KMS-11 (cell line): ENCODE measurements at regions not wholly inside any gene's neighbourhood (a gene's known extent, or its start where the extent isn't known, plus 50 kb on each side); places are given as distances from the start of the nearest gene placed in this dataset.

ENCODE experiments used
- H2AFZ ChIP-seq: fragments of 200-600 bp; sonication (generic); 2 replicates; pipeline ENCODE4 v1.6.1; 2016; ENCODE audit warnings: antibody characterized with exemption, mixed run types, low read depth
- H3K27ac ChIP-seq: fragments of 200-600 bp; sonication (generic); 2 replicates; pipeline ENCODE4 v1.6.1; 2016; ENCODE audit warnings: mild to moderate bottlenecking, mixed run types
- H3K27me3 ChIP-seq: fragments of 200-600 bp; sonication (generic); 2 replicates; pipeline ENCODE4 v1.6.1; 2017; ENCODE audit warnings: mild to moderate bottlenecking, low read depth, mixed run types, moderate library complexity; ENCODE audit not compliant: insufficient read depth
- H3K36me3 ChIP-seq: fragments of 200-600 bp; sonication (generic); 2 replicates; pipeline ENCODE4 v1.6.1; 2017; ENCODE audit warnings: mild to moderate bottlenecking, mixed run types; ENCODE audit not compliant: insufficient read depth
- H3K4me1 ChIP-seq: fragments of 200-600 bp; sonication (generic); 2 replicates; pipeline ENCODE4 v1.6.1; 2016; ENCODE audit warnings: mild to moderate bottlenecking, low read depth, mixed run types; ENCODE audit not compliant: poor library complexity, severe bottlenecking
- H3K4me2 ChIP-seq: fragments of 200-600 bp; sonication (generic); 2 replicates; pipeline ENCODE4 v1.7.0; 2016; ENCODE audit warnings: mild to moderate bottlenecking, mixed run types
- H3K4me3 ChIP-seq: fragments of 200-600 bp; sonication (generic); IDR thresholded peaks from 2 replicates; pipeline ENCODE4 v1.6.1; 2017; ENCODE audit warnings: low read depth, low read length, mixed read lengths; ENCODE audit not compliant: insufficient read depth
- H3K79me2 ChIP-seq: fragments of 200-600 bp; sonication (generic); 2 replicates; pipeline ENCODE4 v1.6.1; 2016; ENCODE audit warnings: low read depth, mixed run types; ENCODE audit not compliant: insufficient read depth
- H3K9ac ChIP-seq: fragments of 200-600 bp; sonication (generic); 2 replicates; pipeline ENCODE4 v1.6.1; 2016; ENCODE audit warnings: mild to moderate bottlenecking, mixed run types
- H4K20me1 ChIP-seq: fragments of 200-600 bp; sonication (generic); 2 replicates; pipeline ENCODE4 v1.6.1; 2016; ENCODE audit warnings: mild to moderate bottlenecking, mixed run types; ENCODE audit not compliant: insufficient read depth
- CTCF ChIP-seq: fragments of 200-600 bp; sonication (generic); conservative IDR thresholded peaks from 2 replicates; pipeline ENCODE4 v1.6.1; 2017; ENCODE audit warnings: low read depth, mild to moderate bottlenecking, antibody characterized with exemption, low read length, moderate library complexity, mixed read lengths

GRCh38 chr10:3468919-3469638, 296.5 kb upstream of the PITRM1 start:
- Histone ChIP-seq H3K4me2 (peak overlapping the region; percentile 73), H3K9ac (peak overlapping the region; percentile 60), H3K27me3 (no peaks in the 10 kb centered on the region), H3K4me1 (peaks cover 58% of the 10 kb centered on the region), H3K36me3 (no peaks in the 10 kb centered on the region), H3K79me2 (no peaks in the 10 kb centered on the region), H2AFZ (peak overlapping the region; percentile 28; the same call in 1 of the 2 replicates), H3K4me3 (no peak overlapping the region), H4K20me1 (no peaks in the 10 kb centered on the region), H3K27ac (peak overlapping the region; percentile 93)
- TF ChIP-seq CTCF, result no peak

- H3K79me2 ChIP-seq, result no peaks in the 10 kb centered on the region
- no peak overlapping the region for H3K4me3 ChIP-seq
- no peaks in the 10 kb centered on the region for H4K20me1 ChIP-seq
- no peaks in the 10 kb centered on the region for H3K36me3 ChIP-seq
- peak overlapping the region; percentile 14; the same call in 1 of the 2 replicates for H2AFZ ChIP-seq
- no peak for TF ChIP-seq CTCF
- H3K27ac ChIP-seq, result peak overlapping the region; percentile 93
- H3K4me2 ChIP-seq, result peak overlapping the region; percentile 73
- no peaks in the 10 kb centered on the region for H3K27me3 ChIP-seq
- H3K4me1 ChIP-seq, result peaks cover 48% of the 10 kb centered on the region
- peak overlapping the region; percentile 60; the same call in 1 of the 2 replicates for H3K9ac ChIP-seq
Measured at GRCh38 chr10:3467052-3467951, 294.7 kb upstream of the PITRM1 start.

GRCh38 chr10:3465406-3465891, 292.9 kb upstream of the PITRM1 start:
- no peak overlapping the region for H3K9ac ChIP-seq
- H3K27ac ChIP-seq, result no peak overlapping the region
- H4K20me1 ChIP-seq, result no peaks in the 10 kb centered on the region

More at GRCh38 chr10:3465406-3465891, 292.9 kb upstream of the PITRM1 start:
- no peaks in the 10 kb centered on the region for H3K27me3 ChIP-seq
- H3K79me2 ChIP-seq, result no peaks in the 10 kb centered on the region
- H3K4me2 ChIP-seq, result no peak overlapping the region
- no peak overlapping the region for H3K4me3 ChIP-seq
- no peak overlapping the region for H2AFZ ChIP-seq
- peaks cover 40% of the 10 kb centered on the region for H3K4me1 ChIP-seq
- no peaks in the 10 kb centered on the region for H3K36me3 ChIP-seq
- TF ChIP-seq CTCF, result no peak
